Large intestine (tissue), 3 donors: ENCODE measurements at regions not wholly inside any gene's neighbourhood (a gene's known extent, or its start where the extent isn't known, plus 50 kb on each side); places are given as distances from the start of the nearest gene placed in this dataset.

ENCODE experiments used
- DNase-seq, 2 donors: peaks; one replicate each; pipeline versions ENCODE4 v3.0.0 to v3.0.0-alpha.2; 2013
- H3K27ac ChIP-seq: one replicate; pipeline ENCODE4 v1.5.1; 2013; ENCODE audit warnings: low read length
- H3K27me3 ChIP-seq: 2 replicates; pipeline ENCODE4 v1.6.1; 2013; ENCODE audit warnings: low read length; ENCODE audit not compliant: control insufficient read depth, insufficient read depth
- H3K36me3 ChIP-seq: 2 replicates; pipeline ENCODE4 v1.6.1; 2013; ENCODE audit warnings: low read length; ENCODE audit not compliant: control insufficient read depth, insufficient read depth
- H3K4me1 ChIP-seq: one replicate; pipeline ENCODE4 v1.6.1; 2013; ENCODE audit warnings: low read length; ENCODE audit not compliant: control insufficient read depth, insufficient read depth
- H3K4me3 ChIP-seq: one replicate; pipeline ENCODE4 v1.5.1; 2013; ENCODE audit warnings: low read length
- H3K9me3 ChIP-seq: one replicate; pipeline ENCODE4 v1.6.1; 2013; ENCODE audit warnings: mild to moderate bottlenecking, low read depth, low read length, moderate library complexity; ENCODE audit not compliant: control insufficient read depth
- WGBS: methylation state at CpG from one replicate; pipeline ENCODE4 v1.1.5; 2013; ENCODE audit warnings: low lambda C conversion rate; ENCODE audit not compliant: insufficient coverage; 5-methylcytosine and 5-hydroxymethylcytosine counted together

DNA sequence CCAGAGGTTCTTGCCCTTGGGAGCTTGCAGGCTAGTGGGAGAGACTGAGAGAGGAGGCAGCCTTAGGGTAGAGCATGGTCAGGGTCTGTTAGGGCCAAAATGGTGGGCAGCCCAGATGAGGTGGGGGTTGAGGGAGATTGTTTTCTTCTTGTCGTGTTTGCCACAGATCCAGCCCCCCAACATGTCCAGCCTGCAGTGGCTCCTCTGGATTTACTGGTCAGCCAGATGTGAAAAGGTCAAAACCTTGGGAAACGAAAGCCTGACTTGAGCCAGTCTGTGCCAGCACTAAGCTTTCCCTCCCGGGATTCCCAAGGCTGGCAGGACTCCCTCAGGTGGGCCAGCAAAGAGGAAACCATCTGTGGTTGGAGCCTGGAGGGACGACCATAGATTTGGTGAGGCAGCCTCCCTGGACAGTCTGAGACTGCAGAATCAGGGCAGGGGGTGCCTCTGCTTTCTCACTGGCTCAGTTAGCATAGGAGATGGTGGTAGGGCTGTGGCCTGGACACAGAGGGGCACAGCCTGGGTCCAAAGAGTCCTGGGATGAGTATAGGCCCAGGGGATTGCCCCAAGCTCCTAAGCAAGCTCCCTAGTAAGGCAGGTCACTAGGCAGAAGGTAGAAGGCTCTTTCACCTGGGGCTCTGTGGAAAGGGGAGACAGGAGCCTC is 51.2 kb upstream of the PRR23C start:
- WGBS, result no CpG with 5 or more reads among the region's 4 CpGs
- Histone ChIP-seq H3K36me3 (no peaks in the 10 kb centered on the region), H3K4me1 (no peaks in the 10 kb centered on the region), H3K4me3 (no peak overlapping the region), H3K9me3 (no peaks in the 10 kb centered on the region), H3K27me3 (peaks cover 3% of the 10 kb centered on the region), H3K27ac (no peak overlapping the region)
- no peak for DNase-seq

DNA sequence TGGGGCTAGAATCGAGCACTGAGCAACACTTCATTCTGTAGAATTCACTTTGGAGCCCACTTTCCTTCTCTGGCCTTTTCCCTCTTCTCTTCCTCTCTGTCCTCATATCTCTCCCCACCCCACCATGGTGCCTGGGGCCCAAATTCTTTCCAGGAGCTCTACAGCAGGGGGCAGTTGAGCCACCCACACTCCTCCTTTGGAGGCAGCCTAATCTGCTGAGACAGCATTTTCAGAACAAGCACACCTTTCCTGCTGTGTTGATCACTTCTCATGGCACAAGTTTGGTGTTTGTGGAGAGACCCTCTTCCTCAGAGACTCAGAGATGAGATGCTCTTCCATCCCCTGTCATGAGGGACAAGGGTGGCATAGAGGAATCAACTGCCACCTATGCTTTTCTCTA is 52.0 kb upstream of the PRR23C start:
- peaks cover 3% of the 10 kb centered on the region for H3K27me3 ChIP-seq
- no peaks in the 10 kb centered on the region for H3K9me3 ChIP-seq
- no peaks in the 10 kb centered on the region for H3K4me1 ChIP-seq
- no peak for DNase-seq
- no peaks in the 10 kb centered on the region for H3K36me3 ChIP-seq
- WGBS, result no CpG with 5 or more reads among the region's 1 CpG
- H3K27ac ChIP-seq, result no peak overlapping the region
- no peak overlapping the region for H3K4me3 ChIP-seq

GRCh38 chr3:139098391-139098790 is 53.7 kb upstream of the PRR23C start:
- Histone ChIP-seq H3K4me3 (no peak overlapping the region), H3K36me3 (no peaks in the 10 kb centered on the region), H3K27me3 (no peaks in the 10 kb centered on the region), H3K27ac (no peak overlapping the region), H3K9me3 (no peaks in the 10 kb centered on the region), H3K4me1 (no peaks in the 10 kb centered on the region)
- WGBS, result 88% methylated on average over 1 of the region's 1 CpG
- DNase-seq, result no peak

DNA sequence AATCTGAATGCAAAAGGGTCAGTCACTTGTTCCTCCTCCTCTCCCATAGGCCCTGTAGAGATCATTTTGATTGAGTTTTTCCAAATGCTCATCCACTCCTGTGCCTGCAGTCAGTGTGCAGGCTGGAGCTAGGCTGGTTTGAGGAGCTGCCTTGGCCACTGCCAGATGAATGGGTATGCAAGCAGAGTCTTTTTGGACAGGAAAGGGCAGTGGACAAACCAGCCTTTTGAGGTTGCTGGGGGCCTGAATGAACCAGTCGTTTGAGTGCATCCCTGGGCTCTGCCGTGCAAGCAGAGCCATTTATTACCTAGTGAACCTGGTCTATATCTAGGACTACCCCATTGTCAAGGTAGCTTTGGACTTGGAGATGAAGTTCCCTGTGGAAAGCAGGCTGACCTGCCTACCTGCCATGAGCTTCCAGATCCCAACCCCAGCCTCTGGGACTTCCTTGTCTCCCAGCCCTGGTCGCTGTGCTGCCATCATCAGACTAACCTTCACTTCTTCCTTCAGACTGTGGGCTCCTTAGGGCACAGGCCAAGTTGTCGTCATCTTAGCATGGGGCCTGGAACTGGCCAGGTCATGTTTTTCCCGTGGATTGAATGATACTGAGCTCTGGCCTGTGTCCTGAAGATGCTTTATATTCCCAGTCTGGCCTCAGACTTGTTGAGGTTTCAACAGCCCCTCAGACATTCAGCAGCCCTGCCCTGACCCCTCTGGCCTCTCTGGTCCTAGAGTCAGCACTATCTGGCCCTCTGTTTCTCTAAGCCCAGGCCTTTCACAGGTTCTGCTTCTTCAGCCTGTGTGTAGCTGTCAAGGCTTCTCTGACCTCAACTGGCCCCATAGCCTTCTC is 55.5 kb upstream of the PRR23C start:
- Histone ChIP-seq H3K36me3 (no peaks in the 10 kb centered on the region), H3K9me3 (no peaks in the 10 kb centered on the region), H3K27ac (no peak overlapping the region), H3K4me1 (peaks cover 6% of the 10 kb centered on the region), H3K27me3 (no peaks in the 10 kb centered on the region), H3K4me3 (no peak overlapping the region)
- no peak for DNase-seq
- no CpG with 5 or more reads among the region's 5 CpGs for WGBS

- Histone ChIP-seq H3K36me3 (no peaks in the 10 kb centered on the region), H3K27me3 (no peaks in the 10 kb centered on the region), H3K4me1 (peaks cover 12% of the 10 kb centered on the region), H3K27ac (no peak overlapping the region), H3K4me3 (no peak overlapping the region), H3K9me3 (no peaks in the 10 kb centered on the region)
- DNase-seq, result no peak
- WGBS, result no CpG with 5 or more reads among the region's 1 CpG
Measured at GRCh38 chr3:139100821-139101220, 56.1 kb upstream of the PRR23C start.

GRCh38 chr3:139101396-139101795 is 56.7 kb upstream of the PRR23C start:
- H3K27me3 ChIP-seq, result no peaks in the 10 kb centered on the region
- WGBS, result no CpG with 5 or more reads among the region's 2 CpGs
- H3K27ac ChIP-seq, result no peak overlapping the region
- H3K4me1 ChIP-seq, result peaks cover 15% of the 10 kb centered on the region
- no peaks in the 10 kb centered on the region for H3K36me3 ChIP-seq
- H3K4me3 ChIP-seq, result no peak overlapping the region
- no peak for DNase-seq
- no peaks in the 10 kb centered on the region for H3K9me3 ChIP-seq

DNA sequence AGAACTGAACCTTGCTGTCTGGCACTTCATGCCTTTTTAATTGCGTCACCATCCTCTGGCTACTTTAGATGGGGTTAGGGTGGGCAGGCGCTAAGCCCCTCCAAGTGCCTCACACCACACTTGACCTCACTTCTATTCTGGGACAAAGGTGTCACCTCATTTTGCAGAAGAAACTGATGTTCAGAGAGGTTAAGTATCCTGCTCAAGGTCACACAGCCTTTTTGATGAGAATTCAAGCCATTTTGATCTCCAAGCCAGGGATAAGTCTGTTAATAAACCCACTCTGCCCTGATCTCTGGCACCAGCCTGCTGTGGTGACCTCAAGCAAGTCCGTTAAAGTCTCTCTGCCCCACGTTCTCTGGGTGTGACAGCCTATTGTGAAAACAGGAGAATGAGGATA is 58.8 kb upstream of the PRR23C start:
- whole genome bisulfite sequencing, result 100% methylated on average over 1 of the region's 4 CpGs
- no peaks in the 10 kb centered on the region for H3K36me3 ChIP-seq

GRCh38 chr3:139104062-139104461 is 59.4 kb upstream of the PRR23C start:
- DNase-seq, result no peak
- no CpG with 5 or more reads among the region's 5 CpGs for WGBS
- Histone ChIP-seq H3K27ac (no peak overlapping the region), H3K9me3 (no peaks in the 10 kb centered on the region), H3K36me3 (no peaks in the 10 kb centered on the region), H3K4me3 (no peak overlapping the region), H3K27me3 (no peaks in the 10 kb centered on the region), H3K4me1 (peaks cover 17% of the 10 kb centered on the region)

More for the DNA sequence above, 58.8 kb upstream of the PRR23C start:
- no peak for DNase-seq
- Histone ChIP-seq H3K9me3 (no peaks in the 10 kb centered on the region), H3K4me1 (peaks cover 17% of the 10 kb centered on the region), H3K4me3 (no peak overlapping the region), H3K27me3 (no peaks in the 10 kb centered on the region), H3K27ac (no peak overlapping the region)

DNA sequence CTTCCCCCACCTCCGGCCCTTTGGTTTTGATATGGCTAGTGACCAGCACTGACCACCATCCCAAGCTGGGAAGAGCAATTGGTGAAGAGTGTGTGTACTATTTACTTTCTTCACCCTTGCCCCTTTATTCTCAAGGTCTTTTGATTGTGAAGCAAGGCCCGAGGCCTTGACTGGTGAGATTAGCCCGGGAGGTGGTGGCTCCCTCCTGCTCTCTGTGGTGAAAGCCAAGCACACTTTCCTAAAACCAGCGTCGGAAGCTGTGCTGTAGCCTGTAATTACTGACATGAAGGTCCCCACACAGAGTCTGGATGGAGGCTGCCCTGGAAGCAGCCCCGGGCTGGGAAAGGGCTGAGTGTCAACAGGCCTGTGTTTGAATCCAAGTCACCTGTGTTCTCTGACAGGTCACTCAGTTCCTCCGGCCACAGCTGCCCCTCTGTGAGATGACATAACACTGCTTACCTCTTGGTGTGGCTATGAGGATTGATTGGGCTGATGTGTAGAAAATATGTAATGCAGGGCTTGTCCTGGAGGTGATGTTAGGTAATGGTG is 60.5 kb upstream of the PRR23C start:
- no CpG with 5 or more reads among the region's 7 CpGs for WGBS
- H3K27me3 ChIP-seq, result no peaks in the 10 kb centered on the region

DNA sequence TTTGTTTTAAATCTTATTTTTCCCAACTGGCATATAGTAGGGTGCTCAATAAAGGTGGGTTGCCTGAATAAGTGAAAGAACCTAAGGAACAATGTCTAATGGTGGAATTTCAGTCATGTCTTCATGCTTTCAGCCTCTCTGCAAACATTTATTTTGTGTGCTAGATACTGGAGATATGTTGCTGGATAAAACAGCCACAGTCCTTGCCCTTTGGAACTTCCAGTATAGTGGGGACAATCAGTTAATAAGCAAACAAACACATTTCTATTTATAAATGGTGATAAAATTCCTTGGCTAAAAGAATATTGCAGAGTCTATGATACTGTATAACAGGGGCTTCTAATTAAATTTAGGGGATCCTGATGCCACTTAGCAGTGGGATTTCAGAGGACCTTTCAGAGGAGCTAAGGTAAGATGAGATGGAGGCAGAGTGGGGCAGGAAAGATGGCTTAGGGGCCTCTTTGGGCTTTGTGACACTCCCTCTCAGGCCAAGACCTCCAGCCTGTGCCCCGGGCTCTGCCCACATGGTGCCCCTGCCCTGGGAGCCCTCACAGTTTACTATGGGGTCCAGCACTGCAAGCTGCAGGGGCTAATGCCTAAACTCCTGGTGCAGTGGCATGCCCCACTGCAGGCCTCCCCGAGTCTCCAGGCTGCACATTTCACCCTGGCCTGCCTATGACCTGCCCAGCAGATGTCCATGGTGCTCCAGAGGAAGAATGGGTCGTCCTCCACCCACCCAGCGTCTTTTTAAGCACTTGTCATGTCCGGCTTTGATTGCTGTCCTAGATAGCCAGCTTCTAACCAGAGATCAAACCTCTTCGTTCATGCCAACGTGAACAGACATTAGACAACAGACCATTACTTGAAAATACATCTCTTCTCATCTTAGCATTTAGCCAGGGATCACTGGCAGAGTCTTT is 61.6 kb upstream of the PRR23C start:
- no peak overlapping the region for H3K4me3 ChIP-seq
- peak in 1 of 2 donors; percentile 41 for DNase-seq
- WGBS, result no CpG with 5 or more reads among the region's 7 CpGs

More for the DNA sequence above, 60.5 kb upstream of the PRR23C start:
- H3K4me3 ChIP-seq, result no peak overlapping the region
- peaks cover 17% of the 10 kb centered on the region for H3K4me1 ChIP-seq
- no peak overlapping the region for H3K27ac ChIP-seq
- no peaks in the 10 kb centered on the region for H3K36me3 ChIP-seq
- no peak for DNase-seq
- H3K9me3 ChIP-seq, result no peaks in the 10 kb centered on the region

More for the DNA sequence above, 61.6 kb upstream of the PRR23C start:
- Histone ChIP-seq H3K36me3 (no peaks in the 10 kb centered on the region), H3K27me3 (no peaks in the 10 kb centered on the region), H3K9me3 (no peaks in the 10 kb centered on the region), H3K4me1 (peaks cover 17% of the 10 kb centered on the region), H3K27ac (no peak overlapping the region)
